ENCODE measurements at regions not wholly inside any gene's neighbourhood (a gene's known extent, or its start where the extent isn't known, plus 50 kb on each side); places are given as distances from the start of the nearest gene placed in this dataset.

- TF ChIP-seq ZBTB4 (CRISPR knock-in tag; IDR thresholded peaks at IDR 0.05), result no peak
- no peak for TF ChIP-seq KAT2A (conservative IDR thresholded peaks at IDR 0.05; ENCODE audit: control insufficient read depth, low read depth, low read length)
- TF ChIP-seq TBL1XR1 (IDR thresholded peaks at IDR 0.05; ENCODE audit: low read depth, low read length), result no peak
- TF ChIP-seq RAD21 (IDR thresholded peaks at IDR 0.05; ENCODE audit: insufficient read depth, low read depth, low read length), result no peak
- TF ChIP-seq MTA2 (IDR thresholded peaks at IDR 0.05; ENCODE audit: low read depth), result no peak
- no peak for TF ChIP-seq E4F1 (IDR thresholded peaks at IDR 0.05; ENCODE audit: borderline replicate concordance, partially characterized antibody)
These were observed 80.7 kb upstream of the EOLA2 start (continued) for GRCh38 chrX:150018931-150019361.

- no peak overlapping the region for H3K9ac ChIP-seq (ENCODE audit: control insufficient read depth, insufficient read depth, low read length)
- H3K9me3 ChIP-seq (replicated peaks; ENCODE audit: control insufficient read depth, insufficient read depth, low read length), result no peaks in the 10 kb centered on the region
- BruUV-seq (replicated peaks), result no TSS peak
- DNase-seq (ENCODE audit: low read depth, low spot score) (peak; percentile 4), ATAC-seq (no peak), FAIRE-seq (peak; percentile 57)
- H3K4me1 ChIP-seq (ENCODE audit: control insufficient read depth, insufficient read depth, low read length), result no peaks in the 10 kb centered on the region
- no peaks in the 10 kb centered on the region for H4K20me1 ChIP-seq (ENCODE audit: control insufficient read depth, insufficient read depth)
- 44% methylated on average over 1 of the region's 1 CpG for whole genome bisulfite sequencing (ENCODE audit: insufficient coverage, insufficient replicate concordance, low lambda C conversion rate, missing lambda C conversion rate)
- no peak overlapping the region for H2AFZ ChIP-seq (ENCODE audit: control insufficient read depth, low read depth, low read length)
- in situ Hi-C loops (cut with MboI), result no loop called here
- H3K36me3 ChIP-seq (ENCODE audit: control insufficient read depth in 2 of 2, insufficient read depth in 2 of 2, low read length in 1 of 2), result no peaks in the 10 kb centered on the region
- TF ChIP-seq ZNF384 (IDR thresholded peaks at IDR 0.05; ENCODE audit: borderline replicate concordance, low read depth, low read length) (peak; percentile 47), RUNX3 (IDR thresholded peaks at IDR 0.05; ENCODE audit: low read length) (peak; percentile 61), CREM (IDR thresholded peaks at IDR 0.05; ENCODE audit: low read depth) (no peak)
- H3K4me2 ChIP-seq (ENCODE audit: control insufficient read depth, insufficient read depth), result no peak overlapping the region
- ChIA-PET CTCF (no interaction called here), RAD21 (ENCODE audit: unreplicated experiment) (interaction anchor here (0.7 kb wide), 1 partner anchor 88 kb away, joined by 4 read pairs; no protein-coding TSS in a partner anchor), SMC1A (ENCODE audit: uncharacterized antibody, unreplicated experiment) (no interaction called here), POLR2A (no interaction called here)
- intact Hi-C loops (cut with micrococcal nuclease; ENCODE audit: unreplicated experiment), result no loop called here
- H3K79me2 ChIP-seq (ENCODE audit: control insufficient read depth, insufficient read depth, low read length), result no peaks in the 10 kb centered on the region
- no peak overlapping the region for H3K27ac ChIP-seq (ENCODE audit: control insufficient read depth, insufficient read depth)
- H3K27me3 ChIP-seq (replicated peaks in 1 of 2; ENCODE audit: control insufficient read depth in 2 of 2, insufficient read depth in 2 of 2, low read length in 1 of 2), result no peaks in the 10 kb centered on the region
- H3K4me3 ChIP-seq, result no peak overlapping the region
These were observed 90.4 kb upstream of the EOLA2 start for GRCh38 chrX:150028692-150029091.
